Keratinocyte (primary cell): ENCODE measurements at regions not wholly inside any gene's neighbourhood (a gene's known extent, or its start where the extent isn't known, plus 50 kb on each side); places are given as distances from the start of the nearest gene placed in this dataset.

Experiments used
- EZH2 ChIP-seq: IDR thresholded peaks from one replicate; pipeline ENCODE4 v1.6.1; 2012; ENCODE audit warnings: inconsistent platforms, mild to moderate bottlenecking, low read length, moderate library complexity
- TF ChIP-seq, protein P1 (sequence below), 3 experiments: IDR thresholded peaks in 1 of 3; conservative IDR thresholded peaks in 1 of 3; optimal IDR thresholded peaks in 1 of 3; 2 replicates in 2 of 3; 3 replicates in 1 of 3; pipeline versions ENCODE3 to v1.5.1; 2011; ENCODE audit warnings: low read length in 3 of 3, mild to moderate bottlenecking in 3 of 3, moderate library complexity in 2 of 3, control low read depth in 1 of 3, inconsistent platforms in 1 of 3; ENCODE audit not compliant: insufficient read depth in 2 of 3; ENCODE audit errors: extremely low read depth in 1 of 3

DNA sequence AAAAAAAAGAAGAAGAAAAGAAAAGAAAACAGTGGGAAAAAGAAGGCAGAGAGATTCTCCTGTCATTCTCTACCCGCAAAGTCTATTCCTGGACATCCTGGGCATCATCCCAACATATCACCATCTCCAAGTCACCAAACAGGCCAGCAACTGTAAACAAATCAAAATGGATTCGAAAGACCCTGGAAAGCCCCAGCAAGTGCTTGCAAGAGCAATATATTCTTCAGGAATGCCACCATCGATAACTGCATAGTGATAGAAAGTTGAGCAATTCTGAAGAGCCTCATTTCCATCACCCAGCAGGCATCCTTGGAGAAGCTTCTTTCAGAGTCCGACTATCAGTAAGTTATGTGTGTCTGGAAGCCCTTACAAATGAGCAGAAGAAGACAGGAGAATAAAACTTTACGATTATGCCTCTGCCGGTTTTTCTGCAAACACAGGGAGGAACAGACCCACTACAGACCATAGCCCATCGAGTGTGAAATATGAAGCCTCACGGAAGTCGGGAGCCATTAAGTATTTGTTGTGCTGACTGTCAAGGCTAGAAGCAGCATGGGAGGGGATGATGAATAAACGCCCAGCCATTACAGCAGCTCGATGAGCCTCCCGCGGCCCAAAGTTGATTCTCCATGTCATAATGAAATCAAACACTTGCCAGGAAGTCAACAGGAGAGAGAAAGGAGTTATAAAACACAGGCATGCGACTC lies 64.5 kb upstream of the SEC14L1 start:
- TF ChIP-seq, protein P1, sequence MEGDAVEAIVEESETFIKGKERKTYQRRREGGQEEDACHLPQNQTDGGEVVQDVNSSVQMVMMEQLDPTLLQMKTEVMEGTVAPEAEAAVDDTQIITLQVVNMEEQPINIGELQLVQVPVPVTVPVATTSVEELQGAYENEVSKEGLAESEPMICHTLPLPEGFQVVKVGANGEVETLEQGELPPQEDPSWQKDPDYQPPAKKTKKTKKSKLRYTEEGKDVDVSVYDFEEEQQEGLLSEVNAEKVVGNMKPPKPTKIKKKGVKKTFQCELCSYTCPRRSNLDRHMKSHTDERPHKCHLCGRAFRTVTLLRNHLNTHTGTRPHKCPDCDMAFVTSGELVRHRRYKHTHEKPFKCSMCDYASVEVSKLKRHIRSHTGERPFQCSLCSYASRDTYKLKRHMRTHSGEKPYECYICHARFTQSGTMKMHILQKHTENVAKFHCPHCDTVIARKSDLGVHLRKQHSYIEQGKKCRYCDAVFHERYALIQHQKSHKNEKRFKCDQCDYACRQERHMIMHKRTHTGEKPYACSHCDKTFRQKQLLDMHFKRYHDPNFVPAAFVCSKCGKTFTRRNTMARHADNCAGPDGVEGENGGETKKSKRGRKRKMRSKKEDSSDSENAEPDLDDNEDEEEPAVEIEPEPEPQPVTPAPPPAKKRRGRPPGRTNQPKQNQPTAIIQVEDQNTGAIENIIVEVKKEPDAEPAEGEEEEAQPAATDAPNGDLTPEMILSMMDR (optimal IDR thresholded peaks at IDR 0.05 in 1 of 3, IDR thresholded peaks at IDR 0.05 in 1 of 3, conservative IDR thresholded peaks at IDR 0.05 in 1 of 3; ENCODE audit: extremely low read depth in 1 of 3, insufficient read depth in 2 of 3, low read length in 3 of 3): no peak
- no peak for TF ChIP-seq EZH2
